D341Med (cell line): ENCODE measurements at regions not wholly inside any gene's neighbourhood (a gene's known extent, or its start where the extent isn't known, plus 50 kb on each side); places are given as distances from the start of the nearest gene placed in this dataset.
A peak's percentile ranks its signal among the peaks of the same experiment; 100 is the strongest.
"Not testable (repeated sequence)": the region's sequence is repeated elsewhere in the genome, so short reads cannot be mapped to it uniquely, and the experiment has no call there.

ENCODE experiments used
- DNase-seq: peaks from one replicate; pipeline ENCODE4 v3.0.0; 2012; ENCODE audit warnings: low spot score

DNA sequence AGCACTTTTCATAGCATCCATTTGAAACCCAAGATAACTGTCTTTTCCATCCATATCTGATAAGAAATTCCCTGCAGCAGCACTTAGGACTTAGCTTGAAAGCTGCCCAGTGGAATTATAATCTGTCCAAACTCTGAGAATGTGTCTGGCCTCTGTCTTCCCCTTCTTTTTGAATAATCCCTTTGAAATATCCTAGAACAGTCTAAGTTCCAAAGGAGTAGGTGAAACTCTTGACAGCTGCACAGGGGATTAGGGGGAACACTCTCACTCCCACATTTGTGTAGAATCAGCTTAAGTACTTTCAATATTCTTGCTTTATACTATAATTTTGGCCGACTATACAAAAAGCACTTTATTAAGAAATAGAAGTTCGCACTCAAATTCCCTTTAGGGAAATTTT lies 157.7 kb downstream of the PAPSS1 start:
- DNase-seq: peak; percentile 43

DNA sequence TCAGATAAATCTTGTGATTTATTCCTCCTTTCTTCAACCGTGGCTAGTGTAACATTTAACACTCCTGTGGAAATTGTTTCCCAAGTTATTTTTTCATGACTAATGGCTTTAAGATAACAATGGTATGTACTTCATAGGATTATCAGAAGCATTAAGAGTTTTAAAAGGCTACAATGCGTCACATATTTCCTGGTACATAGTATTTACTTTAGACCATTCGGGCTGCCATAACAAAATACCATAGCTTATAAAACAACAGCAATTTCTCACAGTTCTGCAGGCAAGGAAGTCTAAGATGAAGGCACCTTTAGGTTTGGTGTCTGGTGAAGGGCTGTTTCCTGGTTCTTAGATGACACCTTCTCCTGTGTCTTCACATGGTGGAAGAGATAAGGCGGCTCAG lies 158.6 kb downstream of the PAPSS1 start:
- no peak for DNase-seq

DNA sequence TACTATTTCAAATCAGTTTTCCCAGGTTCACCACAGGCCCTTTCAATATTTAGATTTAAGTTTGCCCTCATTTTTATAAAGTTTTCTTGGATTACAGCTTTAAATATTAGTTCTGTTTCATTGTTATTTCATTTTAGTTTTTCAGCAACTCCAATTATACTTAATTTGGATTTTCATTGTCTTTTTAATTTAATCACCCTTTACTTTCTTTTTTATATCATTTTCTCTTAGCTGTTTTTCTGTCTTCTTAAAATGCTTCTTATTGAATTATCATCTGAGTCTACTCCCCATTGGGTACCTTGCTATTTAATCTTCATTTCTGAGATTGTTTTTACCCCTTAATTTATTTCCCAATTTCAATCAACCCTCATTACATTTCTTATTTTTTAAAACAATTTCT lies 160.4 kb downstream of the PAPSS1 start:
- no peak for DNase-seq

DNA sequence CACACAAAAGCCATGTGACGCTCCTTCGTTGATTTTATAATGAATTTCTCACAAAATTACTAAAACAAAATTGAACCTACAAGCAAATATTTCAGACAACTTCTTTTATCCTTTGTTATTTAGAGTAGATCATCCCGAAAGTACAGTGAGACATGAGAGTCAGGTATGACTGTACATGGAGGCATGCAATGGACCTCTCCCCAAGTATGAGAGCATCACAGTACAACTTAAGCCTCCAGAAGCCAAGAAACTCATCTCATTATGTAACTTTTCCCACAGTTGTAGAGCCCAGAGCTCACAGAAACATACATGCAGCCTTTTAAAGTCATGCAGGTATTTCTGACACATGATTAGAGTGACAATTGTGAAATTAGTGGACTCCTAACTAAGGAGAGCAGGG lies 167.7 kb downstream of the PAPSS1 start:
- DNase-seq: no peak

DNA sequence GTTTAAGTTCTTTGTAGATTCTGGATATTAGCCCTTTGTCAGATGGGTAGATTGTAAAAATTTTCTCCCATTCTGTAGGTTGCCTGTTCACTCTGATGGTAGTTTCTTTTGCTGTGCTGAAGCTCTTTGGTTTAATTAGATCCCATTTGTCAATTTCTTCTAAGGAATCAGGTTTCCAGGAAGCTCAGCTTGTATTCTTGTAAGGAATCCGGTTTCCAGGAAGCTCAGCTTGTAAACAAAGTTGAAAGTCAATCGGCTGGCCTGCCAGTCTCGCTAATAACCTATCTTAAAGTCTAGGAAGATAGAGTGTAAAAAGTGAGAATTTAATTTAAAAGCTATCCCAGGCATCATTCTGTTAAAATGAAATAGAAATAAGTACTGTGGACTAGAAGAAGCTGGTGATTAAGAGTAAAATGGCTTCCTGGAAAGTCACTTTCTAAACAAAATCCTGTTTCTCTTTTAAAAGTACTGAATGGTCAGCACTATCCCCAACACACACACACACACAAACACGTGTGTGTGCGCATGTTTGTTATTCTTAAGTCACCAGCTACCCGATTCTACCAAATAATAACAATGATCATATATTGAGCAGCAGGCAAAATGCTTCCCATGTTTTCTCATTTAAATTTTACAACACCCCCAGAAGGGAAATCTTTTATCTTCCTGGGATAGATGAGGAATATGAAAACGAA lies 171.7 kb downstream of the PAPSS1 start:
- DNase-seq: no peak

DNA sequence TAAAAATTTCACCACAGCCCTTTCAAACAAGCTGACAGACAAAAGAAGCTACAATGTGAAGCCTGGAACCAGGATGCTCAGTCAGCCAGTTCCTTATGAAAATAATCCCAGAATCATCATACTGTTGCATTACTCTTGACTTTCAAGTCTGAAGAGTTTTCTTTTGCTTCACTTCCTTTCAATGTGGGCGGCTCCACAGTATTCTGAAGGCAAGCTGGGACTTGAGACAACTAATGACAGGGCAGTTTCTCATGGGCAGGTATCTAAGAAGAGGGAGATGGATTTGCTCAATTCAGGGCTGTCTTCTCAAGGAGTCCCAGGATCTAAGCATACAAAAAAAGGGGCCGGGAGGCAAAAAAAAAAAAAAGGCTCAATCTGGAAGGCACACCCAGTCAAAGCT lies 173.4 kb downstream of the PAPSS1 start:
- DNase-seq: no peak

DNA sequence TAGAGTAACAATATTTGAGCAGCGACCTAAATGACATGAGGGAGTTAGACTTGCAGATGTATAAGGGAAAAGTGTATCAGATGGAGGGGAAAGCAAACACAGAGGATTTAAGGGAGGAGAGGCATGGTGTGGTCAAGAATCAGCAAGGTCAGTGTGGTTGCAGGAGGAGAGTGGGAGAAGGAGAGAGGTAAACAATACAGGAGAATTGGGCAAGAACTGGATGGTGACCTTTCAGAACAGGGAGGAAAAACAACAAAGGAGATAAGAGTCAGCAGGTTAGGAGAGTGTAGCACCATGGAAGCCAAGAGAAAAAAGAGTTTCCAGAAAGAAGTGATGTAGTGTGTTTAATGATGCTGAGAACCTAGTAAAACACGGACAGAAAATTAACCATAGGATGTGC lies 178.5 kb downstream of the PAPSS1 start:
- DNase-seq: no peak

DNA sequence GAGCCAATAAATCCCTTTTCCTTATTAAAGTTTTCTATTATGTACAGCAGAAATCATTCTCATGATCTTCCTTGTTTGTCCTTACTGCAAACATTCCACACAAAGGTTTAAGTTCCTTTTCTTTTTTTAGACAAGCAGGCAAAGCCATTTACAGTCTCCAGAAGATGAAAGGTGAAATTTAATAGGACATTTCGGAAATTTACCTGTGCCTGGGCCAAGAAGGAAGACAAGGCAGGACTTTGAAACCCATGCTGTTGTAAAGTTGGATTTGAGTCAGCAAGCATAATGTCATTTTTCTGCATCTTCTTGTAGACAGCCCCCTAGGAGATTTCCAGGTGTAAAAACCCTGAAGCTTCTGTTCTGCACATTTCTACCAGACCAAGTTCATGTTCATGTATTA lies 188.1 kb downstream of the PAPSS1 start:
- no peak for DNase-seq

DNA sequence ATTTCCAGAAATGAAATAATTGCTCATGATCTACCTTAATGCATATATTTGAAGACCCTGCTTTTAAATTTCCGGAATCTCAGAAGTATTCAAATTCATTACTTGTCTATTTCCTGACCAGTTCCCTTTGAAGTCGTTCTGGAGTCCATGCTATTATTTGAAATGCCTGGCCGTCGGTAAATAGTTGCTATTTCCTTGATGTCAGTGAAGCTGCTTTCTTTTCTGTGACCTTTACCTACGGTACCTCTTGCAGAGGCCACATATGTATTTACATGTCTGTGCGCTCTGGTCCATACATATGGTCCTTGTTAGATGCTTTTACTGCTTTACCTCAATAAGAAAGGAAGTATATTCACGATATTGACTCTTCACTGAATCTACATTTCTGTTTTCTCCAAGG lies 199.7 kb downstream of the PAPSS1 start:
- no peak for DNase-seq

DNA sequence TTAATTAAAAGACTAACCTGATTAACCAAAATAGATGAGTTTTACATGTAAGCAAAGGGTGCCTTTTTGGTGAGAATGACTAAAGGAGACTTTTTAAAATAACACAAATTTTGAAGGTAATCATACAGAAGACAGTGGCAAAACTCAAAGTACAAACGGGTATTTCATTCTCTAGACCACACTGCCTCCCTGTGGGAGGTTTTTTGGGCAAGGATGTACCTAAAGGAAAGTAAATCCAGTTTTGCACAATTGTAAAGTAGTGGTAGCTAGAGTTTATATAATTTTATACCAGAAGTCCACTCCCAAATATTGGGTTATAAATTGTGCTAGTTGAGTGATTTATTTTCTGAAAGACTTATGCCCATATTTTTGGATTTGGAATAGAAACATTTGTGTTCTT lies 201.0 kb downstream of the PAPSS1 start:
- peak; percentile 36 for DNase-seq

DNA sequence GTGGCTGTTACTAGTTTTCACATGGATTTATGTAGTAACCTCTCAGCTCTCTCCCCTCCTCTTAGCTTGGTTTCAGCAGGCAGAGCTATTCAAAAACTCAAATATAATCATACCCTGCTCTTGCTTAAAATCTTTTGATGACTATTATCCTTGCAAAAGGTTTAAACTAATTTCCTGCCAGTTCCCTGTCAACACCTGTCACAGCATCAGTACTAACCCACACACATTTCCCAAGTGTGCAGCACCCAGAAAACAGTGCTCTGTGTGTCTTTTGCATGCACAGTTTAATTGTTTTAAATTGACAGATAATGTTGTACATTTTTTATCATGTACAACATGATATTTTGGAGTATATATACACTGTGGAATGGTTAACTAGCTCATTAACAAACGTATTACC lies 202.0 kb downstream of the PAPSS1 start:
- DNase-seq: no peak

DNA sequence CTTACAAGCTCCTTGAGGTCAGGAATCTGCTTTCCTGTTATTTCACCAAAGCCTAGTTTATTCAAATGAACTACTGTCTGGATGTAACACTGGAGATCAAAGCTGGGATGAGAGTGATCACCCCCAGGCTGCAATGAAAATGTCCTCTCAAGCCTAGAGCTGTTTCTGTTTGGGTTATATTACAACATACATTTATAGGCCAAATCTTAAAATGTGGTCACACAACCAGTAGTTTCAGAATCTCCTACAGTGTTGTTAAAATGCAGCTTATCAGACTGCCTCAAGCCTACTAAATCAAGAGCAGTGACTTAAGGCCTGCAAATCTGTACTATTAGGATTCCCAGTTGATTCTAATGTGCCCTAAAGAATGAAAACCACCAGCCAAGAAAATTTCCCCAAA lies 207.5 kb downstream of the PAPSS1 start:
- DNase-seq: no peak

DNA sequence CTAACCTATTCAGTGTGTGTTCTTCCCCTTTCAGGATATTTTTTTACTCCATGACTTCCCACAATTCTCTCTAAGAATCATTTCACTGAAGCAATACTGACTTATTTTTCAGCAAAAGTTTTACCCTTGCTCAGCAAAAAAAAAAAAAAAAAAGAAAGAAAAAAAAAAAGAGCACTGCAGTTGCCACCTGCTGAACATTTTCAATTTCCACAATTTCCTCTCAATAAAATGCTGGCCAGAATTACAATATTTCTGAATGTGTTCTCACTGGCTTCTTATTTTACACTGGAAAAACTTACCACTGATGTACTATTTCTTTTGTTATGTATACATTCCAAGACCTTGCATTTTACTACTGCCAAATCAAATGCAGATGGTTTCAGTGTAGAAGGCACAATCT lies 210.4 kb downstream of the PAPSS1 start:
- DNase-seq: no peak

DNA sequence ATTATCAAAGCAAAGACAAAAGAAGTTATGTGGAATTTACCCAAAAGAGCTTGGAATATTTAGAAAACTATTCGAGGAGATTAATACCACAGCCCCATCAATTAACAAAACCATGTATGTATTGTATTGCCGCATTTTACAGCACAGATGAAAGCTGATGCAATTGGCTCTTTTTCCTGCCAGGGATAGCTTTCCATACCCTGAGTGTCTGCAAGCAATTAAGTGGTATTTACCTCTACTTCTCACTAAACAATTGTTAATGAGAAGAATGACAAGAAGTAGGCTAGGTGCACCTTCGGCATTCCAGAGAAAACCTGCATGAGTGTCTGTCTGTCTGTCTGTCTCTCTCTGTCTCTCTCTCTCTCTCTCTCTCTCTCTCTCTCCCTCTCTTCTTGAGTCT lies 219.5 kb downstream of the PAPSS1 start:
- DNase-seq: no peak

DNA sequence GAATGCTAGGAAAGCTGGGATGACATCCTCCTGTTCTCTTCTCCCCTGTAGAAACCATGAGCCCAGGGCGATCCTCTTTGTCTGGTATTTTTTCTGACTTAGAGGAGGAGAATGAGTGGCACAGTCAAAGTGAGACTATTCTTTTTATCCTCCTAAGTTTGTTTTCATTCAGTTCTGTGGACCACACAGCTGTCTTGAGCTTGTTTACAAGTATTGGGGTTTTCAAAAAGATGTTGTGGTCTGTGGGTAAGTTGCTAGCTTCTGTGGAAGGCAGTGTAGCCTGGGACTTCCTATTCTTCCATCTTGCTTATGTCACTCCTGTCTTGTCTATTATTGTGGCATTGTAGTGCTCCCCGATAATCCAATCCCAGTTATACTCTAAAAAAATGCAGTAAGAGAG lies 223.0 kb downstream of the PAPSS1 start:
- no peak for DNase-seq

DNA sequence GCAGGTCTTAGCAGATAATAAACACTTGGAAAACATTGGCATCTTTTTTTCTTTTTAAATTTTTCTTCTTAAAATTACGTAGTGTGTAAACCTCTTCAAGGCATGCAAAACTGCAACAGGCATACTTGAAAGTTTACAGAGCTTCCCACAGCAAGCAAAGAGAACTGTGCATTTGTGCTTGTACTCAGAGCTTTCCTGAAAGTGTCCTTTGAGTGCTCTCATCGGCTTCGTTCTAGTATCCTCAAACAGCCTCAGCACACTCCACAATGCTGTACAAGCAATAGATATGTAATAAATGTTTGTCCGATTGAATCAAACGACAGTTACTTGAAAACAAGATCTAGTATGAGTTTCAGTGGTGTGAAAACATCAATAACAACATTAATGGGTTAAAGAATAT lies 227.5 kb downstream of the PAPSS1 start:
- DNase-seq: no peak

DNA sequence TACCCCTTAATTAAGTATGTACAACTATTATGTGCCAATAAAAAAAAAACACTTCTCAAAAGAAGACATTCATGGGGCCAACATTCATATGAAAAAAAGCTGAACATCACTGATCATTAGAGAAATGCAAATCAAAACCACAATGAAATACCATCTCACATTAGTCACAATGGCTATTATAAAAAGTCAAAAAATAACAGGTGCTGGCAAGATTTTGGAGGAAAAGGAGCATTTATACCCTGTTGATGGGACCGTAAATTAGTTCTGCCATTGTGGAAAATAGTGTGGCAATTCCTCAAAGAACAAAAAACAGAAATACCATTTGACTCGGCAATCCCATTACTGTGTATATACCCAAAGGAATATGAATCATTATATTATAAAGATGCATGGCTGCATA lies 229.9 kb downstream of the PAPSS1 start:
- DNase-seq: no peak

DNA sequence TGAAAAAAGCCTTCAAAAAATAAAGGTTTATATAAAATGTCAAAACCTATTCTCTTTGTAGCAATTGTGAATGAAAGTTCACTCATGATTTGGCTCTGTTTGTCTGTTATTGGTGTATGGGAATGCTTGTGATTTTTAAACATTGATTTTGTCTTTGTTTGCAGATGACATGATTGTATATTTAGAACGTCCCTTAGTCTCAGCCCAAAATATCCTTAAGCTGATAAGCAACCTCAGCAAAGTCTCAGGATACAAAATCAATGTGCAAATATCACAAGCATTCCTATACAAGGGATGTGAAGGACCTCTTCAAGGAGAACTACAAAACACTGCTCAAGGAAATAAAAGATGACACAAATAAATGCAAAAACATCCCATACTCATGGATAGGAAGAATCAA lies 236.4 kb downstream of the PAPSS1 start:
- not testable (repeated sequence) for DNase-seq

DNA sequence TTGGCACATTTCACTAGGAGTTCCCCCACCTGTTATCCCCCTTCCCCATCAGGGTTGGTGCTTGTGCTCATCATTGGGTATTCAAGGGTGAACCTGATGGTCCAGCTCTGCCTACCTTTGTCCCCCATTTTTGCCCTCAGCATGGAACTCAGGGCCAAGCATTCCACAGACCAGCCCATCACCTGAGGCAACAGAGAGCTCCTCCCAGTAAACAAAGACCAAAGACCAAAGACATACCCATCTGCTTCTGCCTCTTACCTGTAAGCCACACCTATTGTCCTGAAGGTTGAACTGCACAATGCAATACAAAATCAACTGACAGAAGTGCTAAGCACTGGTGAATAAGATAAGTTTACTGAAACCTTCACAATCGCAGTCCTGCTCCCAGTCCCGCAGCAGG lies 237.5 kb downstream of the PAPSS1 start:
- no peak for DNase-seq

DNA sequence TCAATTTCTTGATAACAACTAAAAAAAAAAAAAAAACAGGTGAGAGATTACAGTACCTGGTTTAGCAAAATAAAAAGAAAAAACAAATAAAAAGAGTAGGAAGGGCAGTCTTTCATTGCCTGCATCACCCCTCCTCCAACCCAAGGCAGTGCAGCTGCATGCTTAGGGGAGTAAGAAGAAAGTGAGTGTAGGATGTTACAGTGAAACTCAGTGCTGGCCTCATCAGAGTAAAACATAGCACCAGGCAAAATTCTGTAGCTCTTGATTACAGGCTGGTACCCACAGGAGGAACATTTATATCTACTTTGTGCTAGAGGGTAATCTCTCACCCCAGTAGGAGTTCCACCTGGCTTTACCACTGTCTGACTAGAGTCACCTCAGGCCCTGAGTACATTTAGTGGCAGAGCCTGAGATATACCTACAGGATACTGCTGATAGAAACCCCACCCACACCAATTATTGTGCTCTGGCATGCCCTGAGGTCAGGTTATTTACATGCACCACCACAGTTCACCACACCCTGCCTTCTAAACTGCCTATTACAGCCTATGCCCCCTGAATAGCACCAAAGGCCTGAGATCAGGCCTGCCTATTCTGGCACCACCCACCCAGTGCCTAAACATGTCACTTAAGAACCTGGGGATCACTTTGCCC lies 241.6 kb downstream of the PAPSS1 start:
- DNase-seq: no peak

DNA sequence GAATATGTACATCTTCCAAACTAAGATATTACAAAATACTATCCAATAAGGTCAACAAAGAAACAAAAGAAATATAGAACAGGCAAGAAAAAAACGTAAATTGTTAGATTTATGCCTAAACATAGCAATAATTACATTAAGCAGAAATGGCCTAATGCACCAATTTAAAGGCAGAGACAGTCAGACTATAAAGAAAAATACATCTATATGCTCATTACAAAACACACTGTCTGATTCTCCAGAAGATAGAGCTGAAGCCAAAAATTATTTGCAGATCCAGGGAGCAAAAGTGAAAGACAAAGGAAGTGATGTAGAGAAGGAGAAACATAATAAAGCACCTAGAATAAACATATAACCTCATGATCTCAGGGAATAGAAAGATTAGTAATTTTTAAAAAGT lies 246.9 kb downstream of the PAPSS1 start:
- DNase-seq: no peak

DNA sequence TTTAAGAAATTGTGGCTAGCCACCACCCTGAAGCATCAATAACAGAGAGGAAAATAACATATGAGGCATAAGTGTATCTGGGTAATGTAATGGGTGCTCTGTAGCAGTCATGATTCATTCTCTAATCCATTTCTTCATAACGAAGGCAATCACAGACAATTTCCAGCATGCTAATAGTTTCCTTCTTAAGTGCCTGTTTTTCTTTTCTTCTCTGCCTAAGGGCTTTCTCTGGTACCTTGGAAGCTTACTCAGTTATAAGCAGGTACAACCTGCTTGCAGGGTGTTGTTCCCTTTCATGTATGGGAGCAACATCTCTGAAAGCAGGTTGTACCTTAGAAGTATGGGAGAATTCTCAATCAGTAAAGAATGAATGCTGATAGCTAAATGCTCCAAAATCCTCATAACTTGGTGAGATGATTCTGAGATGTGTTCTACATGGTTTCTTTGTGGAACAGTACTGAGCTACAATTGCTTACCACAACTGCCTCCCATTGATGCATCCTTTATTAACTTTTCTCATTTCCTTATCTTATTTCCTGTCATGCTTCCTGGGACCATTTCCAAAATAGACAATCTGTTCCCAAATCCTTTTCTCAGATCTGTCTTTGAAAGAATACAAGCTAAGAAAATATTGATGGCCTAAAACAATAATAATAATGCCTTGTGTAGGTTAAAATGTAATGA lies 247.6 kb downstream of the PAPSS1 start:
- DNase-seq: no peak

DNA sequence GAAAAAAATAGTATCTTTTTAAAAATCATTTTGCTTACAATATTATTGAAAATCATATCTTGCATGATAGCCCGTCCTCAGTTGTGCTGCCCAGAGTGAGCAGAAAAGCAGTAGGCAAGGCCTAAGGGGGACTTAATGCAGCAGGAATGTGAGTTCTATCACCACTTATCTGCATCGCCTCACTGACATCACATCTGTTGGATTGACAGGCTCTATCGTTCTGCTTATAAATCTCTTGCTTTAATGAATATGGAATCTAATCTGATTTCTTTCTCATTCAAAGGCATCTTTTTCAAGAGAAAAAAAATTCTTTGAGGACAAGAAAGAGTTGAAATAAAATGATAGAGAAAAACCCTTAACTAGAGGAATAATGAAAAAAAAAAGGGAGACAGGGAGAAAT lies 249.9 kb downstream of the PAPSS1 start:
- DNase-seq: no peak

DNA sequence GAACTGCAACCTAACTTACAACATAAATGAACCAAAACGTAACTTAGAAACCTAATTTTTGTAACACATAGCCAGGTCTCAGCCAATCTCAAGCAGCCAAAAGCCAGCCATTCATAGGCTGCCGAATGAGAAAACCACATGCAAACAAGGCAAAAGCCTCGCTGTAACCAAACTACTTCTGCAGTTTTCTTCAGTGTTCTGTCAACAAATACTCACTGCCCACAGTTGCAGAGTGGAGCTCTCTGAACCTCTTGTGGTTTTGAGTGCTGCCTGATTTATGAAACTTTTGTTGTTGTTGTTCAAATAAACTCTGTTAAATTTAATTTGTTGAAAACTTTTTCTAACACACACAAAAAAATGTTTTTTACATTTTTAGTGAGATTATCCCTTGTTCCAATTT lies 251.2 kb downstream of the PAPSS1 start:
- DNase-seq: no peak
